SK-N-SH (cell line): ENCODE measurements at regions not wholly inside any gene's neighbourhood (a gene's known extent, or its start where the extent isn't known, plus 50 kb on each side); places are given as distances from the start of the nearest gene placed in this dataset.

Experiments
- EZH2phosphoT487 ChIP-seq: fragments of 200-600 bp; sonication (generic); IDR thresholded peaks from 2 replicates; pipeline ENCODE4 v1.6.1; 2017; ENCODE audit warnings: low read depth, mixed run types, mild to moderate bottlenecking, antibody characterized with exemption, moderate library complexity, borderline replicate concordance
- TAF1 ChIP-seq: IDR thresholded peaks from 2 replicates; pipeline ENCODE4 v1.6.1; 2012; ENCODE audit warnings: low read depth, mild to moderate bottlenecking, low read length, moderate library complexity, borderline replicate concordance
- TF ChIP-seq, protein P1 (sequence below): IDR thresholded peaks from 2 replicates; pipeline ENCODE4 v1.4.0; 2012; ENCODE audit warnings: low read depth, borderline replicate concordance
- TF ChIP-seq, protein P2 (sequence below): fragments of 200-600 bp; sonication (generic); IDR thresholded peaks from 2 replicates; pipeline ENCODE4 v1.6.1; 2017; ENCODE audit warnings: antibody characterized with exemption, mild to moderate bottlenecking, moderate library complexity

DNA sequence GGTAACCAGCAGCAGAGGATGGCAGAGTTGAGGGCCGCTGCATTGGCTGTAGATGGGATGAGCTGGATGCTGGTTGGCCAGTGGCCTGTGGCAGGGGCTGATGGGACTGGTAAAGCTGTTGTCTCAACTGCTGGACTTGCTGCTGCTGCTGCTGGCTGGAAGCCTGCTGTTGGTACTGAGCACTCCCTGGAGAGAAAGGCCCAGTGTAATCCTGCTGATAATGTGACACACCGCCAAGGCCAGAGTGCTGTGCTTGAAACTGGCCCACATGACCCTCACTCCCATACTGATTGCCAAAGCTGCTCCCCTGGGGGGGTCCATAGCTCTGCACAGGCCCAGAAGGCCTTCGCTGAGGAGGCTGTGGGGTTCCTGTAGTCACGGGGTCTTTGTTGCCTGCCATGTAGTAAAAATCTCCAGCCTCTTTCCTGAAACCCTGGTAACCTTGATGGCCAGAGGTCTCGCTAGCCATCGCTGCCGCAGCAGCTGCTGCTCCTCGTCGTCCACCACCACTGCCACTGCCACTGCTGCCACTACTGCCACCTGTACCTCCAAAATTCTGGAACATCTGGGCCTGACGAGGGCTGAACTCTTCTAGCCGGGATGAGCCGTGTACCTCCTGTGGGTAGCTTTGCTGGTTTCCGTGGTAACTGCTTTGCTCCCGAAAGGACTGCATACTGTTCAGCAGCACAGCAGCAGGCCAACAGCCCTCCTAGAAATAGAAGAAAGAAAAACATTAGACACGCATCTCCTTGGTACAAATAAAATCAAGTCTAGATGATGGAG lies 55.6 kb downstream of the TCF20 start:
- TF ChIP-seq TAF1 (no peak), EZH2phosphoT487 (no peak)
- TF ChIP-seq, protein P1, sequence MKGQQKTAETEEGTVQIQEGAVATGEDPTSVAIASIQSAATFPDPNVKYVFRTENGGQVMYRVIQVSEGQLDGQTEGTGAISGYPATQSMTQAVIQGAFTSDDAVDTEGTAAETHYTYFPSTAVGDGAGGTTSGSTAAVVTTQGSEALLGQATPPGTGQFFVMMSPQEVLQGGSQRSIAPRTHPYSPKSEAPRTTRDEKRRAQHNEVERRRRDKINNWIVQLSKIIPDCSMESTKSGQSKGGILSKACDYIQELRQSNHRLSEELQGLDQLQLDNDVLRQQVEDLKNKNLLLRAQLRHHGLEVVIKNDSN: no peak
- TF ChIP-seq, protein P2, sequence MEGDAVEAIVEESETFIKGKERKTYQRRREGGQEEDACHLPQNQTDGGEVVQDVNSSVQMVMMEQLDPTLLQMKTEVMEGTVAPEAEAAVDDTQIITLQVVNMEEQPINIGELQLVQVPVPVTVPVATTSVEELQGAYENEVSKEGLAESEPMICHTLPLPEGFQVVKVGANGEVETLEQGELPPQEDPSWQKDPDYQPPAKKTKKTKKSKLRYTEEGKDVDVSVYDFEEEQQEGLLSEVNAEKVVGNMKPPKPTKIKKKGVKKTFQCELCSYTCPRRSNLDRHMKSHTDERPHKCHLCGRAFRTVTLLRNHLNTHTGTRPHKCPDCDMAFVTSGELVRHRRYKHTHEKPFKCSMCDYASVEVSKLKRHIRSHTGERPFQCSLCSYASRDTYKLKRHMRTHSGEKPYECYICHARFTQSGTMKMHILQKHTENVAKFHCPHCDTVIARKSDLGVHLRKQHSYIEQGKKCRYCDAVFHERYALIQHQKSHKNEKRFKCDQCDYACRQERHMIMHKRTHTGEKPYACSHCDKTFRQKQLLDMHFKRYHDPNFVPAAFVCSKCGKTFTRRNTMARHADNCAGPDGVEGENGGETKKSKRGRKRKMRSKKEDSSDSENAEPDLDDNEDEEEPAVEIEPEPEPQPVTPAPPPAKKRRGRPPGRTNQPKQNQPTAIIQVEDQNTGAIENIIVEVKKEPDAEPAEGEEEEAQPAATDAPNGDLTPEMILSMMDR: no peak
